ENCODE measurements at regions not wholly inside any gene's neighbourhood (a gene's known extent, or its start where the extent isn't known, plus 50 kb on each side); places are given as distances from the start of the nearest gene placed in this dataset.
"Not testable (repeated sequence)": the region's sequence is repeated elsewhere in the genome, so short reads cannot be mapped to it uniquely, and the experiment has no call there.

DNA sequence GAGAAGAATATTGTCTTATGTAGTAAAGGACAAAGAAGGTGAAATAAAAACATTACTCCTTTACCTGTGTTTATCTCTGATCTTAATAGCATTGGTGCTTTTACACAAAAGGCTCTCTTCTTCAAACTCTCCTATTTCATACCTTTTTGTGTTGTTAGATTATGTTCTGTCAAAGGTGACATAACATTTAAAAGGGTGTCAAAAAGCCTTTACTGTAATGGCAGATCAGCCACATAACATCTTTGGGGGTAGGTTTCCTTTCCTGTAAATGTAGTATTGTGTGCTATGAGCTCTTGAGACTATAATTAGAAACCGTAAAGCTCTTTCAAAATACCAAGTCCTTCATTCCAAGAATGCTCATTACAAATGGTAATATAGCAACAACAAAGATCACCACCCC is 400.1 kb downstream of the LNPK start:
- DNase-seq = no peak

DNA sequence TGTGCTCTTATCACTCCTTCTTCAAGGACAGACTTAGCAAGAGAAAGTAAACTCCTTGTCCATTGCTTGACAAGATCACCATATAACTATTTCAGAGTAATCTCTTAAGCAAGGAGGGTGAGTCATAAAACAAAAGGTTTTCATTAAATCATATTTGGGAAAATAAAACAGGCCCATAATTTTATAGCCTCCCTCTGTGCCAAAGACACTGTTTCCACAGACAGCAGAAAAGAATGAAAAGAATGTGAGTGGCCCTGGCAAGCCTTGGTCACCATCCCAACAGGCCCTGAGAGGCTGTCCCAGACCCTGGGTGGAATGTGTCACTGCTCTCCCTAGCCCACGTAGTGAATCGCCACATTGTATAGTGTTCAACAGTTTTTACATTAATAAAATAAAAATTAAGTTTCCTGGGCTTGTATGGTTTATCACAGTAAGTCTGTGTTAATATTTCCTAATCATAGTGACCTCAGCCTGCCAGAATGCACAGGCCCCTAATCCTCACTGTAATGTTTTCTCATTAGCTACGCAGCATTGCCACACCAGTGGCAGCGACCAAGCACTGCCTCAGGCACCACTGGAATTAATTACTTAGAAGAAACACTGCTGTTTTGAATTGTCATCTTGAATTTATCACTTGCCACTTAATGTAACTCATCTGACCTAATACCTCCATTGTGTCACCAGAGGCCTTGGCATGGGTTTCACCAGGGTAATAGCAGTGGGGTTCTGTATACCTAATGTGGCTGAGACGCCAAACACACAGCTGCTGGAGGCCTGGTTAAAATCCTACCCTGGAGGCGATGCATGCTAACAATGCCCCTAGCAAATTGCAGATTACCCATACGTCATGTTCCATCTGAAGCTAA is 401.9 kb downstream of the LNPK start:
- DNase-seq = no peak

DNA sequence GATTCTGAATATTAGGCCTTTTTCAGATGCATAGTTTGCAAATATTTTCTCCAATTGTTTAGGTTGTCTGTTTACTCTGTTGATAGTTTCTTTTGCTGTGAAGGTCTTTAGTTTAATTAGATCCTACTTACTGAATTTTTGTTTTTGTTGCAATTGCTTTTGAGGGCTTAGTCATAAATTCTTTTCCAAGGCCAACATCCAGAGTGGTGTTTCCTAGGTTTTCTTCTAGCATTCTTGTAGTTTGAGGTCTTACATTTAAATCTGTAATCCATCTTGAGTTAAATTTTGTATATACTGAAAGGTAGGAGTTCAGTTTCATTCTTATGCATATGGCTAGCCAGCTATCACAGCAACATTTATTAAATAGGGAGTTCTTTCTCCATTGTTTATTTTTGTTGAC is 404.8 kb downstream of the LNPK start:
- no peak for DNase-seq

DNA sequence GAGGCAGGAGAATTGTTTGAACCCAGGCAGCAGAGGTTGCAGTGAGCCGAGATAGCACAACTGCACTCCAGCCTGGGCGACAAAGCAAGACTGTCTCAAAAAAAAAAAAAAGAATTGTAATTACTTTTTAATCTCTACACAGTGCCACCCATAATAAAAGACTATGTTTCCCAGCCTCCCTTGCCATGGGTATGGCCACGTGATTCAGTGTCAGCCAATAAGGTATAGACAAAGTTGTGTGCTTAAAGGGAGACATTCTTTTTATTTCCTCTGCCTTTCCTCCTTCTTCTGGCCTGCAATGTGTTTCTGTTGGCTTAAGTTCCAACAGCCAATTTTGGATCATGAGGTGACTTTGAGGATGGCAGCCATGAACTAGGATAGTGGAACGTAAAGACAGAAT is 406.9 kb downstream of the LNPK start:
- no peak for DNase-seq

DNA sequence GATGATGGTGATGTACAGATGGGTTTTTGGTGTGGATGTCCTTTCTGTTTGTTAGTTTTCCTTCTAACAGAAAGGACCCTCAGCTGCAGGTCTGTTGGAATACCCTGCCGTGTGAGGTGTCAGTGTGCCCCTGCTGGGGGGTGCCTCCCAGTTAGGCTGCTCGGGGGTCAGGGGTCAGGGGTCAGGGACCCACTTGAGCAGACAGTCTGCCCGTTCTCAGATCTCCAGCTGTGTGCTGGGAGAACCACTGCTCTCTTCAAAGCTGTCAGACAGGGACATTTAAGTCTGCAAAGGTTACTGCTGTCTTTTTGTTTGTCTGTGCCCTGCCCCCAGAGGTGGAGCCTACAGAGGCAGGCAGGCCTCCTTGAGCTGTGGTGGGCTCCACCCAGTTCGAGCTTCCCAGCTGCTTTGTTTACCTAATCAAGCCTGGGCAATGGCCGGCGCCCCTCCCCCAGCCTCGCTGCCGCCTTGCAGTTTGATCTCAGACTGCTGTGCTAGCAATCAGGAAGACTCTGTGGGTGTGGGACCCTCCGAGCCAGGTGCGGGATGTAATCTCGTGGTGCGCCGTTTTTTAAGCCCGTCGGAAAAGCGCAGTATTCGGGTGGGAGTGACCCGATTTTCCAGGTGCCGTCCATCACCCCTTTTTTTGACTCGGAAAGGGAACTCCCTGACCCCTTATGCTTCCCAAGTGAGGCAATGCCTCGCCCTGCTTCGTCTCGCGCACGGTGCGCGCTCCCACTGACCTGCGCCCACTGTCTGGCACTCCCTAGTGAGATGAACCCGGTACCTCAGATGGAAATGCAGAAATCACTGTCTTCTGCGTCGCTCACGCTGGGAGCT is 408.2 kb downstream of the LNPK start:
- DNase-seq = not testable (repeated sequence)

DNA sequence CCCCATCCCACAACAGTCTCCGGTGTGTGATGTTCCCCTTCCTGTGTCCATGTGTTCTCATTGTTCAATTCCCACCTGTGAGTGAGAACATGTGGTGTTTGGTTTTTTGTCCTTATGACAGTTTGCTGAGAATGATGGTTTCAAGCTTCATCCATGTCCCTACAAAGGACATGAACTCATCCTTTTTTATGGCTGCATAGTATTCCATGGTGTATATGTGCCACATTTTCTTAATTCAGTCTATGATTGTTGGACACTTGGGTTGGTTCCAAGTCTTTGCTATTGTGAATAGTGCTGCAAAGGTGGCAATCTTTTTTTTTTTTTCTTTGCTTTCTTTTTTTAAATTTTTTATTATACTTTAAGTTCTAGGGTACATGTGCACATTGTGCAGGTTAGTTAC is 406.7 kb upstream of the ATP5MC3 start:
- not testable (repeated sequence) for DNase-seq

DNA sequence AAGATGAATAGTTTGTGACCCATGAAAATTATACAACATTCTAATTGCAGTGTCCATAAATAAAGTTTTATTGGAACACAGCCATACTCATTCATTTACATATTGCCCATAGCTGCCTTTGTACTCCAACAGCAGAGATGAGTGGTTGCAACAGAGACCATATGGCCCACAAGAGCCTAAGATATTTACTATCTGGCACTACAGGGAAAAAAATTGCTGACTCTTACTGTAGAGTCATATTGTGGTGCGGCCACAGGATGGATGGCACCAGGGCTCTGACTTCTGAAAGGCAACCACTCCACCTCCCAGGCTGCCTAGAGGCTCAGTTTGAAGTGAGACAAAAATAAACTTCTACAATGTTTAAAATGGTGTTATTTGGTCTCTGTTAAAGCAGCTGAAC is 404.0 kb upstream of the ATP5MC3 start:
- DNase-seq = no peak

DNA sequence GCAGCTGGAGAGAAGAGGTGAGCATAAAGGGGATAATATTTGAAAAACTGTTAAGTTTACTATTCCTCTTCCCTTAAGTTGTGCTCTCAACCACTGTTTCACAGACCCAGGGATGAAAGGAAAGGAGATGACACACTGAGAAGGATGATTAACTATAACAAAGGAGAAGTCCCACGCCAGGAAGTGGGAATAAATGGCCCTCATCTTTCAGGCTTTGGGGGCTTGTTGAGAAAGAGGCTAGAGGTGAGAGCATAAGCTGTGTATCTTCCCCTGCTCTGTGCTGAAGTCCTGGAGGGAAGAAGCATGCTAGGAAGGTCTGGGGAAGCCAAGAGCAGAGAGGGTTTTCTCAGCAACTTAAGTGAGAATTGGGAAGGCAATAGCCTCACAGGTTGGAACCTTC is 399.1 kb upstream of the ATP5MC3 start:
- DNase-seq = no peak

DNA sequence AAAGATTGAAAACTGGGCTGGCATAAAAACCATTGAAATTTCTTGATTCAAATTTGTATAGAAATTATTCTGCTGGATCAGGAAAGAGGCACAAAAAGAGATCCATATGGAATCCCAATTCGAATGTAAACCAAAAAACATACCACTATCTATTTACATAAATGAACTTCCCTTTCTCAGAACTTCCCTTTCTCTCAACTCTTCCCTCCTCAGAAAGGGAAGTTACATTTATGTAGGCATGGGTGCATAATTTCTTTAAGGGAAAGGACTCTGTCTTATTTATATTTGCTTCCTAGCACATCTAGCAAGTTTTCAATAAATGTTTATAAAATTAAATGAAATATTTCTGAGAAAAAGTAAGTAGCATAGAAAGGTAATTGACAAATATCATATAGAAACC is 398.1 kb upstream of the ATP5MC3 start:
- no peak for DNase-seq

DNA sequence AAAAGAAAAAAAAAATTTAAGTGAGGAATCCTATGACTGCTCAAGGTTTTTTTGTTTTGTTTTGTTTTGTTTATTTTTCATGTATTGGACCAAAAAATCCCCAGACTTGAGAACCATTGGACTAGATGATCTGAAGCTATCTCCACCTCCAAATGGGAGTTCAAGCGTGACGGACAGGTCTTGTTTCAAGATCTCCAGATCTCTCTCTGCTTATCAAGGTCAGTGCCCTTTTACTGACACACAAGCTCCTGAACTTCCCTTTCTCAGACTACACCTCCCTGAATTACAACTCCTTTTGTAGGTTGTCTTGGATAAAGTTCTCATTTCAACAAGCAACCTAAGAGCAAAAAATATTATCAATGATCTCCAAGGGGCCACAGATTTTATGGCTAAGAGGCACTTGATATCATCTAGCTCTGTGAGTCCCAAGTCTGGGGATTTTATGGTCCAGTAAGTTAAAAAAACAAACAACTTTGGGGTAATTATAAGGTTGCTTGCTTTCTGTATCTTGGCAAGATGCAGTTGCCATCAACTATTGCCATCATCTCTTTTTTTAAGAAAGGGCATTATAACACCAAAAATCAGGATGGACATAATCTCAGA is 396.0 kb upstream of the ATP5MC3 start:
- no peak for DNase-seq

DNA sequence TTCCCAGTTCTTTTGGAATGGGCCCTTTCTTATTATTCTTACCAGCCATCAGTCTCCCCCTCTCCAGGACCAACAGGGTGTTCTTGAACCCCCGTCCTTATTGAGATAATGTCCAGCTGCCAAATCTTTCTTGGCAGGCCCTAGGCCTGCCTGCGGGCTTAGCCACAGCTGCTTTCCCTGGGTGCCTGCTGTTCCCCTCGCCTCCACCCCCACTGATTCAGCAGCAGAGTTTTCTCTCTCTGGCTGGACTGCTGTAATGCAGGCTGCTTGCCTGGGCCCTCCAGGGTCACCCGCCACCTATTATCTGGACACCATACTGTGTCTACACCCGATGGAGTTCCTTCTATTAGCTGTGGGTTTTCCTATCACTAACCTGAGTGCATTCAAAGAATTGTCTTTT is 395.4 kb upstream of the ATP5MC3 start:
- DNase-seq = no peak

DNA sequence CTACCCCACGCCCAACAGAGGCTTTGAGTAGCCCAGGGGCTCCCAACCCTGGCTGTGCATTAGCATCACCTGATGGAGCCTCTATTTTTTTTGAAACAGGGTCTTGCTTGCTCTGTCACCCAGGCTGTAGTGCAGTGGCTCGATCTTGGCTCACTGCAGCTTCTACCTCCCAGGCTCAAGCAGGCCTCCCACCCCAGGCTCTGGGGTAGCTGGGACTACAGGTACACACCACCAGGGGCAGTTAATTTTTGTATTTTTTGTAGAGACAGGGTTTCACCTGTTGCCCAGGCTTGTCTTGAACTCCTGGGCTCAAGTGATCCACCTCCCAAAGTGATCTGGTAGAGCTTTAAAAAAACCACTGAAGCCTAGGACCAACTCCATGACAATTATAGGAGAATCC is 394.8 kb upstream of the ATP5MC3 start:
- no peak for DNase-seq

DNA sequence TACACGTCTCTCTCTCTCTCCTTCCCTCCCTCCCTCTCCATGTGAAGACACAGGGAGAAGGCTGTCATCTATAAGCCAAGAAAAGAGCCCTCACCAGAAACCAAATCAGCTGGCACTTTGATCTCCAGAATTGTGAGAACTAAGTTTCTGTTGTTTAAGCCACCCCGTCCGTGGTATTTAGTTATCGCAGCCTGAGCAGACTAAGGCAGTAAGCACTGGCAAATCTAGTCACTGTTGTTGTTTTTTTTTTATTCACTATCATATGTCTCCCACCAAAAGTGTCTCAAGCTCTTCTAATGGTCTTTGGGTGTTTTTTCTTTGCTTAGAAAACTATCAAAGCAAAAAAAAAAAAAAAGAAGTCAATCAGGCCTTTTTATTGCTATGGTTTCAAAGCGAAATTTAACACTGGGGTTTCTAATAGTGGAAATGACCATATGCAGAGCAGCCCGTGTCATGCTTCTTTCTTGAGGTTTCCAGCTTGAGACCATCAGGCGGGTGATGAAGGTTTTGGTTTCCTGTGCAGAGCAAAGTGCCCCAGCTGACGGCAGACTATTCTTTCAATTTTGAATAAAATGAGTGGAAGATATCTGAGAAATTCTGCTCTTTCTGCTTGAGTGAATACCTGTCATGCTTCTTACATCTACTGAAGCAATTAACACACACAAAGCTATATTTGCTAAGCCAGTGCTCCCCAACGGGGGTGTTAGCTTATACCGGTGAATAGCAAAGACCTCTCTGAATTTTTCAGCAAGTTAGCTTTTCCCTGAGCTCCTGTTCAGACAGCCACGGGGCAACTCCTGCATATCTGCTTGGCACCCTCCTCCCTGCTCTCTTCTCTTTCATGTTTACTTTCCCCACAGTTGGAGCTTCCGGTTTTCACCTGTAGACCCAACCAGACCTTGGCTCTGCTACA is 394.1 kb upstream of the ATP5MC3 start:
- DNase-seq = no peak

DNA sequence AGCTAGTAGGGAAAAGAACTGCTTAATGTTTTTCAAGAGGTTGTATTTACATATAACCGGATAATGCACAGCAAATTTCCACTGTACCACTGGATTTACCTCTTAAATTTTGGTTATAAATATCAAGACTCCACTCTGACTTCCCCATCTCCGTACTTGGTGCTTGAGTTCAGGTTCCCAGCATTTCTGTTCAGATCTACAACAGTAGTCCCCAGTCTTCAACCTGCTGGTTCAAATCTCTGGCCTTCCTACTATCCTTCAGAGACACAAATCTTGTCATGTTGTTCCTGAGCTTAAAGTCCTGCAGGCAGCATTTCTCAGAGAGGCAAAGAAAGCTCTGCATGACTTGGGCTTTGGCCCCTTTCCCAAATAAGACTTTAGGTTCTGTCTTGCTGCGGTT is 392.6 kb upstream of the ATP5MC3 start:
- DNase-seq = no peak

DNA sequence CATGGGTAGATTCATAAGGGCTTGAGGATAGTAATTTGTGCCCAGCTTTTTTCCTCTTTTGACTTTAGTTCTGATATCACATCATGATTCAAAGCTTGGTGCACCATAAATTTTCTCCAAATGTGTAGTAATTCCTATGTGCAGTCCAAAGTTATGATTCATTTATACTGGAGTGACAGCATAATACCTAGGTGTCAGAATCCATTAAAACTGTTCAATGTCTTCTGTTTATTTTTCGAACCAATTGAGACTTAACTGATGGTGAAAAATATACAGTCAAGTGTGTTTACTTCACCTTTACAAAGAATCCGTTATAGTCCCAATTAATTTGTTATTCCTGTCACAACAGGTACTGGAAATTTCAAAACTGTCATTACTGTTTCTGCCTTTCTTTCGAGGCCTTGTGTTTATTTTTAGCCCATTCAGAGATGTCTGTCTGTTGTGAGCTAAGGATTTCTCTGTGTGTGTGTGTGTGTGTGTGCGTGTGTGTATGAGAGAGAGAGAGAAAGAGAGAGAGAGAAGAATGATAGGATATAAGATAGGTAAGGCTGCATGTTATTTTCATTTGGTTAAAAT is 389.7 kb upstream of the ATP5MC3 start:
- DNase-seq = no peak

DNA sequence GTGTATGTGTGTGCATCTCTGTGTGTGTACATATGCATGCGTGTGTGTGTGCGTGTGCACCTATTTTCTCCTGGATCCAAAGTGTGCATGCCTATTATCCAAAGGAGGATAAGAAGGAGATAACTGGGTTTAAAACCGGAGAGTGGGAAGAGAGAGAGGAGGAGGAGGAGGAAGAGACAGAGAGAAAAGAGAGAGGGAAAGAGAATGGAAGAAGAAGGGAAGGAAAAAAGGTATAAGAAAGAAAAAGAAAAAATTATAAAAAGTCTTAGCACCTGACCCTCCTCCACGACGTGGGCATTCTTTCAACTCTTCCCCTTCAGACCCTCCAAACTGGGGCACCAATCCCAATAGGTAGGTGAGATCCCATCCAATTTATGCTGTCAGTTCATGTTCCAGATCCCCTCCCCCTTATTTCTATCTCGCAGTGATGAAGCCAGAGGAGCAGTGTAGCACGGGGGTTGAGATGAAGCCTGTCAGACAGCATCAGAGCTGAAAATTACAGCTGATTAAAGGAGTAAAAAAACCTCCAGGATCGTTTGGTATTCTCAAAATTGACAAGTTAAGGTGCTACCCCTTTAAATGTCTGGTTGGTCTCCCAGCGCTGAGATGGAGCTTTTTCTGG is 386.7 kb upstream of the ATP5MC3 start:
- DNase-seq = no peak

DNA sequence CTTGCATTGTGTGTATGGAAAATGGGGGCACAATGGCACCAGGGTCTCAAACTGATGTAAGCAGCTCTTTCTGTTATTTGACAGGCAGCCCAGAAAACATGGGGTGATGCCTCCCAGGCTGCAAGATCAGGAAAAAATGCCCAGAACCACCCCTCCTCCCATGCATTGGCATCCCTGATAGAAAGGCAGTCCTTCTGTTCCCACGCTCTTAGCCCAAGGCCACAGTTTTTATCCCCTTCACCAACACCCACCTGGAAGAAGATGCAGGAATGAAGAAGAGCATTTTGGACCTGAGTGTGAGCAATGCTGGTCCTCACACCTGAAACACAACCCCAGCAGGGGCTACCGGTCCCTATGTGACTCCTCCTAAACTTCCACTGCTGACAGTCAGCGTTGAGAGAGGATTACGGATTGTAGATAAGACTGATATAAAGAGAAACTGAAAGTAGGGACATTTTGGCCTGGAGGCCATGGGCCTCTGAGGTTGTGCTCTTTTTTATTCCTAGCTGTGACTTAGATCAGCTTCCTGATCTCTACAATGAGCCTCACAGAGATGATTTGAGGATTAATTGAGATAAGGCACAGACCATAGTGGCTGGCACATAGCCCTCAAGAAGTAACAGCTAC is 386.0 kb upstream of the ATP5MC3 start:
- DNase-seq = no peak

DNA sequence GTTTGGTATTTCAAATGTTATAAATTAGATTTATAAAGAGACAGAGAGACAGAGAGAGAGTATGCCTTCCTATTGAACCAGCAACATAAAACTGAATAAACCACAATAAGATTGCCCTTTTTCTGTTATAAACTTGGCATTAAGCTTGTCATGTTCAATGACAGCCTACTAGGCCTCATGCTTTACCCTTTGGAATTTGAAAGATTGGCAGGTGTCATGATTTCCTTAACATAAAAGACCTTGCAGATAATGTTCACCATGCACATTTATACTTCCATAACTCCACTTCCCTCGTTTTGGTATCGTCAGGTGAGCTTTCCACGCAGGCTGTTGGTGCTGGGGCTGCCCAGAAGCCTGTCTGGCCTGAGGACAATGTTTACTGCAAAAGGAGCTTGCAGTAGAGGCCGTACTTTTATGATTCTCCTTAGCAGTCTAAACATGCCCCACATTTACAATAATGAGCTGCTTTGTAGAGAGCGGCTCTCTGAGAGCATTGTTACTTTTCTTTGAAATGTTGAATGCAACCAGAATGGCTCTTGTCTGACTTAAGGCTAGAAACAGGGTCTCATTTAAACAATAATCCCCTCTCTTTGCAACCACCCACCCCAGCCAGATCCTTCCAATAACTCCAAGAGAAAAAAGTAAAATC is 379.1 kb upstream of the ATP5MC3 start:
- no peak for DNase-seq

DNA sequence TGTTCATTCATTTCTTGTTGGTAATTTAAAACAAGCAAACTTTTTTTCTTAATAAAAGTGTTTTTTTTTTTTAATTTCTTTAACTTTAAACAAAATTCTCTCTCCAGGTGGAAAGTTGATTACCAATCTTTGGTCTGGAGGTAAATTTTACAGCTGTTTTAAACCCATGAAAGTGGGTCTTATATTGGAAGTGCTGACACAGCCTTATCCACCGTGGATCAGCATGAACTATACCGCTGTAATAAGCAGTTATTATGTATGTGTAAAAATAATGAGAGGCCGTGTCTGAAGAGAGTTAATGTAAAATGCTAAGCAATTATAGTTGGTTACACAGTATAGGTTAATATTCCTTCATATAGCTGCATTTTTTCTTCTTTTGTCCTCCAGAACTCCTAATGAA is 378.1 kb upstream of the ATP5MC3 start:
- no peak for DNase-seq

DNA sequence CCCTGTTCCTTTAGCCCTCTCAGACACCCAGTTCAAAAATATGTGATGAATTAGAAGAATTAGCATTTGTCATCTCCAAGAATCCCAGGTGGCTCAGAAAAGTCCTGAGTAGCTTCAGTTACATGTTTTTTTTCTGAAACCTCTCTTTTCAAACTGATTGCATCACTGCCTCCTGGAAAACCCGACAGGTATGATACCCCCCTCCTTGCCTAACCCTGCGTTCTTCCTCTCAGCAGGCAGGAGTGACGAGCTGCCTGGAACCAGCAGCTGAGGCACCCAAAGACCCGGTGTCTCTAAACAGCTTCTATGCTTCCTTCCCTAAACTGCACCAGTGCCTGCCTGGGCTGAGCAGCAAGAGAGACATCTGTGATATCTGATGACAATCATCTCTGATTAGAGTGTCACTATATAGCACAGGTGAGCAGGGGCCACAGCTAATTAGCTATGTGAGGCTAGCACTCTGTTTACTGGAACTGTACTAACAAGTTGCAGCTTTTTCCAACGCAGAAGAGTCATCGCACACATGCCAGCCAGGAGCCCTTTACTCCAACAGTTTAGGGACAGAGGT is 376.4 kb upstream of the ATP5MC3 start:
- DNase-seq = no peak

All from effector CD4-positive, alpha-beta T cell (primary cell).